ENCODE measurements at regions not wholly inside any gene's neighbourhood (a gene's known extent, or its start where the extent isn't known, plus 50 kb on each side); places are given as distances from the start of the nearest gene placed in this dataset.

- TF ChIP-seq FOXP1 (IDR thresholded peaks at IDR 0.05) (no peak), FOXP1 (CRISPR knock-in tag; IDR thresholded peaks at IDR 0.05) (no peak), ZSCAN25 (CRISPR knock-in tag; IDR thresholded peaks at IDR 0.05) (no peak), CTCF (CRISPR knock-in tag; IDR thresholded peaks at IDR 0.05) (no peak), SMAD1 (CRISPR knock-in tag; IDR thresholded peaks at IDR 0.05; ENCODE audit: borderline replicate concordance, low read depth) (no peak), CREM (IDR thresholded peaks at IDR 0.05) (no peak), CREM (CRISPR knock-in tag; IDR thresholded peaks at IDR 0.05) (no peak), NR2F2 (IDR thresholded peaks at IDR 0.05; ENCODE audit: borderline replicate concordance, low read depth) (no peak), YEATS4 (CRISPR knock-in tag; IDR thresholded peaks at IDR 0.05; ENCODE audit: borderline replicate concordance) (no peak), TAF15 (IDR thresholded peaks at IDR 0.05; ENCODE audit: low read depth, low read length, poor library complexity, severe bottlenecking) (no peak), LCORL (IDR thresholded peaks at IDR 0.05) (no peak), LCORL (CRISPR knock-in tag; IDR thresholded peaks at IDR 0.05) (no peak), ZNF333 (CRISPR knock-in tag; IDR thresholded peaks at IDR 0.05; ENCODE audit: borderline replicate concordance) (no peak), BHLHE40 (IDR thresholded peaks at IDR 0.05; ENCODE audit: low read length) (no peak), CHD2 (IDR thresholded peaks at IDR 0.05; ENCODE audit: low read depth, low read length) (no peak)
Observed at GRCh38 chr3:102144063-102144462, 290.8 kb upstream of the ZPLD1 start.
